ENCODE measurements at regions not wholly inside any gene's neighbourhood (a gene's known extent, or its start where the extent isn't known, plus 50 kb on each side); places are given as distances from the start of the nearest gene placed in this dataset.

- DNase-seq (ENCODE audit: low read depth), result no peak
These were observed 593.2 kb upstream of the DPPA4 start for GRCh38 chr3:109930582-109930981.

GRCh38 chr3:109933576-109933975 is 596.2 kb upstream of the DPPA4 start:
- no peak for DNase-seq (ENCODE audit: low read depth)
- no peak for TF ChIP-seq CTCF (IDR thresholded peaks at IDR 0.05; ENCODE audit: low read depth, low read length, missing control alignments)
- no peak overlapping the region for H3K4me3 ChIP-seq (ENCODE audit: low read depth, low read length)
- in situ Hi-C loops (cut with HindIII; ENCODE audit: low sequenced_read_pairs), result no loop called here

More at GRCh38 chr3:109930582-109930981, 593.2 kb upstream of the DPPA4 start:
- in situ Hi-C loops (cut with HindIII; ENCODE audit: low sequenced_read_pairs), result no loop called here
- TF ChIP-seq CTCF (IDR thresholded peaks at IDR 0.05; ENCODE audit: low read depth, low read length, missing control alignments), result no peak
- H3K4me3 ChIP-seq (ENCODE audit: low read depth, low read length), result no peak overlapping the region

- in situ Hi-C loops (cut with HindIII; ENCODE audit: low sequenced_read_pairs), result no loop called here
- H3K4me3 ChIP-seq (ENCODE audit: low read depth, low read length), result no peak overlapping the region
- no peak for DNase-seq (ENCODE audit: low read depth)
- TF ChIP-seq CTCF (IDR thresholded peaks at IDR 0.05; ENCODE audit: low read depth, low read length, missing control alignments), result no peak
These were observed 602.5 kb upstream of the DPPA4 start for GRCh38 chr3:109939817-109940216.

- DNase-seq (ENCODE audit: low read depth), result no peak
- TF ChIP-seq CTCF (IDR thresholded peaks at IDR 0.05; ENCODE audit: low read depth, low read length, missing control alignments), result no peak
- in situ Hi-C loops (cut with HindIII; ENCODE audit: low sequenced_read_pairs), result no loop called here
- no peak overlapping the region for H3K4me3 ChIP-seq (ENCODE audit: low read depth, low read length)
These were observed 605.8 kb upstream of the DPPA4 start for GRCh38 chr3:109943181-109943580.

- no peak for DNase-seq (ENCODE audit: low read depth)
- no peak overlapping the region for H3K4me3 ChIP-seq (ENCODE audit: low read depth, low read length)
- in situ Hi-C loops (cut with HindIII; ENCODE audit: low sequenced_read_pairs), result no loop called here
- no peak for TF ChIP-seq CTCF (IDR thresholded peaks at IDR 0.05; ENCODE audit: low read depth, low read length, missing control alignments)
These were observed 607.5 kb upstream of the DPPA4 start for GRCh38 chr3:109944836-109945235.

GRCh38 chr3:109952924-109953323 is 615.6 kb upstream of the DPPA4 start:
- DNase-seq (ENCODE audit: low read depth), result no peak
- TF ChIP-seq CTCF (IDR thresholded peaks at IDR 0.05; ENCODE audit: low read depth, low read length, missing control alignments), result no peak
- H3K4me3 ChIP-seq (ENCODE audit: low read depth, low read length), result no peak overlapping the region
- in situ Hi-C loops (cut with HindIII; ENCODE audit: low sequenced_read_pairs), result no loop called here

GRCh38 chr3:109963831-109964230 is 626.5 kb upstream of the DPPA4 start:
- no peak for TF ChIP-seq CTCF (IDR thresholded peaks at IDR 0.05; ENCODE audit: low read depth, low read length, missing control alignments)
- H3K4me3 ChIP-seq (ENCODE audit: low read depth, low read length), result no peak overlapping the region
- DNase-seq (ENCODE audit: low read depth), result no peak
- in situ Hi-C loops (cut with HindIII; ENCODE audit: low sequenced_read_pairs), result no loop called here

All from astrocyte of the cerebellum (primary cell).